ENCODE measurements at regions not wholly inside any gene's neighbourhood (a gene's known extent, or its start where the extent isn't known, plus 50 kb on each side); places are given as distances from the start of the nearest gene placed in this dataset.

GRCh38 chr1:17984583-17984982 lies 123.0 kb upstream of the IGSF21 start:
- Histone ChIP-seq H3K27ac (ENCODE audit: low read depth, low read length, poor library complexity, severe bottlenecking) (no peak overlapping the region), H3K4me1 (ENCODE audit: insufficient read depth, low read length, poor library complexity, severe bottlenecking) (no peaks in the 10 kb centered on the region), H3K4me3 (ENCODE audit: low read depth, low read length, poor library complexity, severe bottlenecking) (no peak overlapping the region), H3K27me3 (replicated peaks; ENCODE audit: insufficient read depth, low read depth, low read length, poor library complexity) (no peaks in the 10 kb centered on the region), H3K9me3 (ENCODE audit: low read depth, low read length, poor library complexity, severe bottlenecking) (no peaks in the 10 kb centered on the region), H3K36me3 (ENCODE audit: insufficient read depth, low read length, poor library complexity, severe bottlenecking) (no peaks in the 10 kb centered on the region)
- TF ChIP-seq EZH2 (IDR thresholded peaks at IDR 0.05; ENCODE audit: borderline replicate concordance, low read depth, low read length, poor library complexity, severe bottlenecking), result no peak
- TF ChIP-seq, protein P1, sequence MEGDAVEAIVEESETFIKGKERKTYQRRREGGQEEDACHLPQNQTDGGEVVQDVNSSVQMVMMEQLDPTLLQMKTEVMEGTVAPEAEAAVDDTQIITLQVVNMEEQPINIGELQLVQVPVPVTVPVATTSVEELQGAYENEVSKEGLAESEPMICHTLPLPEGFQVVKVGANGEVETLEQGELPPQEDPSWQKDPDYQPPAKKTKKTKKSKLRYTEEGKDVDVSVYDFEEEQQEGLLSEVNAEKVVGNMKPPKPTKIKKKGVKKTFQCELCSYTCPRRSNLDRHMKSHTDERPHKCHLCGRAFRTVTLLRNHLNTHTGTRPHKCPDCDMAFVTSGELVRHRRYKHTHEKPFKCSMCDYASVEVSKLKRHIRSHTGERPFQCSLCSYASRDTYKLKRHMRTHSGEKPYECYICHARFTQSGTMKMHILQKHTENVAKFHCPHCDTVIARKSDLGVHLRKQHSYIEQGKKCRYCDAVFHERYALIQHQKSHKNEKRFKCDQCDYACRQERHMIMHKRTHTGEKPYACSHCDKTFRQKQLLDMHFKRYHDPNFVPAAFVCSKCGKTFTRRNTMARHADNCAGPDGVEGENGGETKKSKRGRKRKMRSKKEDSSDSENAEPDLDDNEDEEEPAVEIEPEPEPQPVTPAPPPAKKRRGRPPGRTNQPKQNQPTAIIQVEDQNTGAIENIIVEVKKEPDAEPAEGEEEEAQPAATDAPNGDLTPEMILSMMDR (conservative IDR thresholded peaks at IDR 0.05; ENCODE audit: low read depth, low read length), result peak; percentile 84
- intact Hi-C loops (cut with micrococcal nuclease; ENCODE audit: unreplicated experiment), result loop anchor here (2.0 kb wide), 1 partner anchor 116 kb away; no protein-coding TSS in a partner anchor
- DNase-seq (ENCODE audit: low spot score), result peak; percentile 53
- CTCF ChIA-PET, result interaction anchor here (0.7 kb wide), 1 partner anchor 118 kb away, joined by 3 read pairs; no protein-coding TSS in a partner anchor
- BruUV-seq (replicated peaks), result no TSS peak
- POLR2A ChIA-PET (ENCODE audit: low non-redundant PET), result no interaction called here

DNA sequence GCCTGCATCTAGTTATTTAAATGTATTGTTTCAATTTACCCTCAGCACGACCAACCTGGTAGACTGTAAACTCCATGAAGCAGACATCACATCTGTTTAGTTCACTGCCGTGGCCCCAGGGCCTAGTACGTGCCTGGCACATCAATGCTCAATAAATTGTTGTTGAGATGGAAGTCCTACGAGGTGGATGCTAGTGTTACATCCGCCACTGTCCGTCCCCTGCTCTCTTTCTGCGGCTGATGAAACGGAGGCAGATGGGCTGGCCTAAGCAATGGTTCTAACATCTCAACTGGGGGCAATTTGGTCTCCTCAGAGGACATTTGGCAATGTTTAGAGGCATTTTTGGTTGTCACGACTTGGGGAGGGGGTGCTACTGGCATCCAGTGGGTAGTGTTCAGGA lies 121.4 kb upstream of the IGSF21 start:
- BruUV-seq (replicated peaks), result no TSS peak
- Histone ChIP-seq H3K36me3 (ENCODE audit: insufficient read depth, low read length, poor library complexity, severe bottlenecking) (no peaks in the 10 kb centered on the region), H3K4me1 (ENCODE audit: insufficient read depth, low read length, poor library complexity, severe bottlenecking) (no peaks in the 10 kb centered on the region), H3K9me3 (ENCODE audit: low read depth, low read length, poor library complexity, severe bottlenecking) (no peaks in the 10 kb centered on the region), H3K27ac (ENCODE audit: low read depth, low read length, poor library complexity, severe bottlenecking) (no peak overlapping the region), H3K4me3 (ENCODE audit: low read depth, low read length, poor library complexity, severe bottlenecking) (no peak overlapping the region), H3K27me3 (replicated peaks; ENCODE audit: insufficient read depth, low read depth, low read length, poor library complexity) (no peaks in the 10 kb centered on the region)
- no peak for DNase-seq (ENCODE audit: low spot score)
- TF ChIP-seq, protein P1 (conservative IDR thresholded peaks at IDR 0.05; ENCODE audit: low read depth, low read length), result no peak
- TF ChIP-seq EZH2 (IDR thresholded peaks at IDR 0.05; ENCODE audit: borderline replicate concordance, low read depth, low read length, poor library complexity, severe bottlenecking), result no peak
- POLR2A ChIA-PET (ENCODE audit: low non-redundant PET), result no interaction called here
- intact Hi-C loops (cut with micrococcal nuclease; ENCODE audit: unreplicated experiment), result no loop called here
- CTCF ChIA-PET, result no interaction called here

DNA sequence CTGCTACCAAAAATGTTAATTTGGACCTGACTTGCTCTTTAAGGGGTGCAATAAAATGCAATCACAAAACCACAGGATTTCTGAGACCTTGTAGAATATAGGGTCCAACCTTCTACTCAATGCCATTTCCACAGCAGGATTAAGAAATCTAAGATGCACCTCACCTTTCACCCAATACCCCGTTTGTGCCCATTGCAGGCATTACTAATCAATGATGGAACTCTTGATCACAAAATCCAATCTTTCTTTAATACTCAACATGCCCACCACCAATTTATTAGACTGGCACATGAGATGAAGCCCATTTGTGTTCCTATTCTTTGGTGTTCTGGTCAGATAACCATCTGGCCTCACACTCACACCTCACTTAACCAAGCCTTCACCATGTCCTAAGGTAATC lies 117.2 kb upstream of the IGSF21 start:
- intact Hi-C loops (cut with micrococcal nuclease; ENCODE audit: unreplicated experiment), result no loop called here
- CTCF ChIA-PET, result no interaction called here

More for the DNA sequence above, 117.2 kb upstream of the IGSF21 start:
- no peaks in the 10 kb centered on the region for H3K4me1 ChIP-seq (ENCODE audit: insufficient read depth, low read length, poor library complexity, severe bottlenecking)
- TF ChIP-seq EZH2 (IDR thresholded peaks at IDR 0.05; ENCODE audit: borderline replicate concordance, low read depth, low read length, poor library complexity, severe bottlenecking), result no peak
- TF ChIP-seq, protein P1 (conservative IDR thresholded peaks at IDR 0.05; ENCODE audit: low read depth, low read length), result no peak
- BruUV-seq (replicated peaks), result no TSS peak
- H3K36me3 ChIP-seq (ENCODE audit: insufficient read depth, low read length, poor library complexity, severe bottlenecking), result no peaks in the 10 kb centered on the region
- POLR2A ChIA-PET (ENCODE audit: low non-redundant PET), result no interaction called here
- no peak overlapping the region for H3K27ac ChIP-seq (ENCODE audit: low read depth, low read length, poor library complexity, severe bottlenecking)
- H3K9me3 ChIP-seq (ENCODE audit: low read depth, low read length, poor library complexity, severe bottlenecking), result no peaks in the 10 kb centered on the region
- peaks cover 3% of the 10 kb centered on the region for H3K27me3 ChIP-seq (replicated peaks; ENCODE audit: insufficient read depth, low read depth, low read length, poor library complexity)
- DNase-seq (ENCODE audit: low spot score), result no peak
- no peak overlapping the region for H3K4me3 ChIP-seq (ENCODE audit: low read depth, low read length, poor library complexity, severe bottlenecking)
